ENCODE measurements at regions not wholly inside any gene's neighbourhood (a gene's known extent, or its start where the extent isn't known, plus 50 kb on each side); places are given as distances from the start of the nearest gene placed in this dataset.

DNA sequence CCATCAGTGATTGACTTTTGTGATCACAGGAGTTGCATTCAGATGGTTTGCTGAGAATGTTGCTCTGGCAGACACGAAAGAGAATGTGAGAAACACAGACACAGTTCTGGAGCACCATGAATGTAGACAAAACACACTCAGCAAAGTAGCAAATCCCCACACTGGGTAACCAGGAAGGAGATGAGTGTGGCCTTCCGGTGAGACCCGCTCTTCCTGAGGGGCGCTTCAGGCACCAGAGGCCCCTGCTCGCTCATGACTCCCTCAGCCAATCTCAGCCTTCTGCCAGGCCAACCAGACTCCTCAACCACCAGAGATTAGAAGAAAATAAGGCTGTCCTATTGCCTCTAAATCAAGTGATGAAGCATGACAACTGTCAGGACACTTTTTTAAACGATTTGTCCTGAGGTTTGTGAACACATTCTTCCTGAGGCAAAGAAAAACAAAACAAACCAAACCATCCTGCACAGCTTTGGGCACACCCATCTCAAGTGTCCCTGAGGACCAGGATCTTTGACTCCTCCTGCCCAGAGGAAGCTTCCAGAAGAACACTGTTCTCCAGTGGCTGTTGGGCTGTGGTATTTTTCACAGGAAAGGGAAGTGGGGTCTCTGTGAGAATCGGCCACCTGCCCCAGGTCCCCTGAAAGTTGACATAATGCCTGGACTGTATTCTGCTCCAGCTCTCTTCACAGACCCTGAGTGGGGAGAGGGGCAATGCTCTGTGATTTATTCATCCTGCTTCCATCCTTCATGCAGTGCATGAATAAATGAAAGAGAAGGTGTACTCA, 152.8 kb downstream of the BCL11A start:
- Mint-ChIP-seq H3K9me3 (no peaks in the 10 kb centered on the region), H3K27ac (no peak overlapping the region), H3K4me1 (peaks cover 3% of the 10 kb centered on the region), H3K27me3 (no peaks in the 10 kb centered on the region), H3K36me3 (no peaks in the 10 kb centered on the region), H3K4me3 (no peak overlapping the region)

DNA sequence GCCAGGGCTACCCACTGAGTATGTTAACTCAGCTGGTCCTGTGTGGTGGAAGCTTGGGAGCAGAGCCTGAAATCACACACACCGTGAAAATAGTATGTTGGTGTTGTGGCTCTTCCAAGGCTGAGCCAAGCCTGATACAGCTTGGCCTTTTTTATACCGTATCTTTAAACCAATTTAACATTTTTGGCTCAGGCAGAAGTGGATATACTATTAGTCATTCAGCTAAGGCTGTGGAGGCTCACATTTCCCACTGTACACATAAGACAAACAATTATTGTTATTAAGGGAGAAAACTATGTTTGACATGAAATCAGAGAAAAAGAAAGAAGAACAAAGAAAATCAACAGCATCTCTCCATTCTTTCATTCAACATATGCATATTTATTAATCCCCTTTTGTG, 159.0 kb downstream of the BCL11A start:
- Mint-ChIP-seq H3K4me1 (no peaks in the 10 kb centered on the region), H3K4me3 (no peak overlapping the region), H3K27ac (no peak overlapping the region), H3K27me3 (no peaks in the 10 kb centered on the region), H3K36me3 (no peaks in the 10 kb centered on the region), H3K9me3 (no peaks in the 10 kb centered on the region)

GRCh38 chr2:60391649-60392375, 161.6 kb downstream of the BCL11A start:
- Mint-ChIP-seq H3K36me3 (no peaks in the 10 kb centered on the region), H3K27ac (no peak overlapping the region), H3K27me3 (no peaks in the 10 kb centered on the region), H3K4me3 (no peak overlapping the region), H3K9me3 (no peaks in the 10 kb centered on the region), H3K4me1 (no peaks in the 10 kb centered on the region)

- Mint-ChIP-seq H3K27me3 (no peaks in the 10 kb centered on the region), H3K9me3 (no peaks in the 10 kb centered on the region), H3K27ac (no peak overlapping the region), H3K4me1 (no peaks in the 10 kb centered on the region), H3K36me3 (no peaks in the 10 kb centered on the region), H3K4me3 (no peak overlapping the region)
Observed at GRCh38 chr2:60391230-60391629, 162.2 kb downstream of the BCL11A start.

DNA sequence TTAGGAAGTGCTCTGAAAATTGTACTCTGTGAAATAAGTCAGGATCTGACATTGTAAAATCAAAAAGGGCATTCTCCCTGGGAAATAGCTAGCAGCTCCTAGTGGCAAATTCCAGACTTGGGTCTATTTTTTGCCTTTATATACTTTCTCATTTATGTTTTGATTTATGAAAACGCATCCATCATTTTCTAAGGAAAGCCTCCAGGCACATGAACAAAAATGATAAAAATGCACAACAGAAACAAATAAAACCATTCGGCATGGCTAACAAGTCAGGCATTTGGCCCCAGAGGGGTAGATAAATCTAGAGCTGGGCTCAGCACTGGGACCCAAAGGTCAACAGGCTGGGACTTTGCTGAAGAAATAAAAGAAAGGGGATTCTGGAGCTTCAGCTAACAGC, 167.0 kb downstream of the BCL11A start:
- Mint-ChIP-seq H3K4me3 (no peak overlapping the region), H3K9me3 (no peaks in the 10 kb centered on the region), H3K27ac (no peak overlapping the region), H3K36me3 (peaks cover 1% of the 10 kb centered on the region), H3K27me3 (peaks cover 2% of the 10 kb centered on the region), H3K4me1 (no peaks in the 10 kb centered on the region)

- Mint-ChIP-seq H3K4me1 (no peaks in the 10 kb centered on the region), H3K27ac (no peak overlapping the region), H3K27me3 (peaks cover 2% of the 10 kb centered on the region), H3K4me3 (no peak overlapping the region), H3K9me3 (no peaks in the 10 kb centered on the region), H3K36me3 (peaks cover 1% of the 10 kb centered on the region)
Observed at GRCh38 chr2:60385648-60386047, 167.8 kb downstream of the BCL11A start.

- Mint-ChIP-seq H3K27me3 (peaks cover 2% of the 10 kb centered on the region), H3K36me3 (peaks cover 1% of the 10 kb centered on the region), H3K27ac (no peak overlapping the region), H3K4me1 (no peaks in the 10 kb centered on the region), H3K4me3 (no peak overlapping the region), H3K9me3 (no peaks in the 10 kb centered on the region)
Observed at GRCh38 chr2:60383401-60384143, 169.9 kb downstream of the BCL11A start.

DNA sequence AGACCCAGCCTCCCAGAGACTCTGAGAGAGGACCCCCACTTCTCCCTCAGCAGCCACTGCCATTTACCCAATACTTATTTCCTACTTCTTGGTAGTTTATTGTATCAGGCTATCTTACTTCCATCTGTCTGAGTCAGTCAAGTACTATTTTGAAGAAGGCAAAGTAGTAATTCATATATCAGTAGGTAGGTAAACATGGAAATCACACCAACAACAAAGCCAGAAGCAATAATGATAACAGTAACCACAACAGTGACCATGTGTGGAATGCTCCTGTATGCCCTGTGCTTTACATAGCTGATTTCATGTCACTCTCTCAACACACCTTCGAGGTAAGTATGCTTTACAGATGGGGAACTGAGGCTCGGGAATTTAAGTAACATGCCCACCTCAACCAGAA, 173.0 kb downstream of the BCL11A start:
- Mint-ChIP-seq H3K27ac (no peak overlapping the region), H3K4me3 (no peak overlapping the region), H3K9me3 (no peaks in the 10 kb centered on the region), H3K27me3 (peaks cover 3% of the 10 kb centered on the region), H3K4me1 (no peaks in the 10 kb centered on the region), H3K36me3 (peaks cover 1% of the 10 kb centered on the region)

- Mint-ChIP-seq H3K9me3 (no peaks in the 10 kb centered on the region), H3K4me3 (no peak overlapping the region), H3K36me3 (peaks cover 1% of the 10 kb centered on the region), H3K27ac (no peak overlapping the region), H3K27me3 (peaks cover 3% of the 10 kb centered on the region), H3K4me1 (no peaks in the 10 kb centered on the region)
Observed at GRCh38 chr2:60379684-60380083, 173.8 kb downstream of the BCL11A start.

GRCh38 chr2:60379216-60379615, 174.2 kb downstream of the BCL11A start:
- Mint-ChIP-seq H3K36me3 (peaks cover 1% of the 10 kb centered on the region), H3K27me3 (peaks cover 3% of the 10 kb centered on the region), H3K4me1 (no peaks in the 10 kb centered on the region), H3K4me3 (no peak overlapping the region), H3K9me3 (no peaks in the 10 kb centered on the region), H3K27ac (no peak overlapping the region)

- no peaks in the 10 kb centered on the region for H3K4me1 Mint-ChIP-seq
- peaks cover 4% of the 10 kb centered on the region for H3K27me3 Mint-ChIP-seq
- no peaks in the 10 kb centered on the region for H3K9me3 Mint-ChIP-seq
- H3K4me3 Mint-ChIP-seq: no peak overlapping the region
- H3K27ac Mint-ChIP-seq: no peak overlapping the region
- peaks cover 1% of the 10 kb centered on the region for H3K36me3 Mint-ChIP-seq
Observed at GRCh38 chr2:60377825-60378224, 175.6 kb downstream of the BCL11A start.

GRCh38 chr2:60376252-60376651, 177.2 kb downstream of the BCL11A start:
- Mint-ChIP-seq H3K4me3 (no peak overlapping the region), H3K36me3 (no peaks in the 10 kb centered on the region), H3K27ac (no peak overlapping the region), H3K9me3 (no peaks in the 10 kb centered on the region), H3K4me1 (no peaks in the 10 kb centered on the region), H3K27me3 (peaks cover 2% of the 10 kb centered on the region)

DNA sequence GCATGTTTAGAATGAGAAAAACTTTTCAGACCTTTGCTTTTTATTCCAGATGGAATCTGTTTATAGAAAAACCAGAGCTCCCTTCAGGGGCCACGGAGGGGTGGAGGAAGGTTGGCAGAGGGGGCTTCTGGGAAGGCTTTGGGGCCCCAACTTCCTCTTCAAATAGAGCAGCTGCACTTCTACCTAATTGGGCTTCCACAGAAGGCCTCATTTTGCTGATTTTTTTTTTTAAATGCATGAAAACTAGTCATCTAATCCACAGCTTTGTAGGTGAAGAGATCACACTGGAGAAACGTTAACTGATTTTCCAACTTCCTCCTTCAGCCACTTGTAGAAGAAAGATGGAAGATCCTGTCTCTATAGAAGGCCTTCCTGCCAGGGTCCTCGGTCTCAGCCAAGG, 181.8 kb downstream of the BCL11A start:
- Mint-ChIP-seq H3K4me3 (no peak overlapping the region), H3K9me3 (no peaks in the 10 kb centered on the region), H3K27me3 (peaks cover 2% of the 10 kb centered on the region), H3K27ac (no peak overlapping the region), H3K4me1 (no peaks in the 10 kb centered on the region), H3K36me3 (no peaks in the 10 kb centered on the region)

- Mint-ChIP-seq H3K27me3 (peaks cover 4% of the 10 kb centered on the region), H3K4me1 (no peaks in the 10 kb centered on the region), H3K27ac (no peak overlapping the region), H3K36me3 (no peaks in the 10 kb centered on the region), H3K9me3 (no peaks in the 10 kb centered on the region), H3K4me3 (no peak overlapping the region)
Observed at GRCh38 chr2:60371219-60371618, 182.2 kb downstream of the BCL11A start.

GRCh38 chr2:60370814-60371213, 182.6 kb downstream of the BCL11A start:
- Mint-ChIP-seq H3K36me3 (no peaks in the 10 kb centered on the region), H3K4me1 (no peaks in the 10 kb centered on the region), H3K4me3 (no peak overlapping the region), H3K9me3 (no peaks in the 10 kb centered on the region), H3K27me3 (peaks cover 4% of the 10 kb centered on the region), H3K27ac (no peak overlapping the region)

DNA sequence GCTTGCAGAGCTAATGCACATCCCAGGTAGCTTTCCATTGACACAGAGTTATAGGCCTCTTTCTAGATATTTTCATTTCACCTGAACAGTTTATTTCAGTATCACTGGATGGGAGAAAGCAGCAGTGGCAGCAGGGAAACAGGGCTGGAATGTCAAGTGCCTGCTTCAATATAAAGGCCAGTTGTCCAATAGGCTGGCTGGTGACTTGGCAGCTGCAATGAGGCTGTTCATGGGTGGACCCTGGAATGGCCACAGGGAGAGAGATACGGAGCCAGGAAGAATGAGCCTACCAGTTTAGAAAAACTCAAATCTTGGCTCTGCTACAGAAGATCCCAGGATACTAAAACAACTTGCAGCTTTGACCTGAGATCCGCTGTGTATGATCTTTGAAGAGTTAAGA, 185.0 kb downstream of the BCL11A start:
- H3K4me3 Mint-ChIP-seq: no peak overlapping the region
- peaks cover 3% of the 10 kb centered on the region for H3K27me3 Mint-ChIP-seq

More for the DNA sequence above, 185.0 kb downstream of the BCL11A start:
- Mint-ChIP-seq H3K9me3 (no peaks in the 10 kb centered on the region), H3K27ac (no peak overlapping the region), H3K36me3 (no peaks in the 10 kb centered on the region), H3K4me1 (no peaks in the 10 kb centered on the region)
